Left colon (tissue), 2 donors: ENCODE measurements at regions not wholly inside any gene's neighbourhood (a gene's known extent, or its start where the extent isn't known, plus 50 kb on each side); places are given as distances from the start of the nearest gene placed in this dataset.

Experiments used
- ATAC-seq: fragments of 200-7000 bp; cut with Tn5 transposase; one replicate; pipeline ENCODE4 v1.9.1; 2020; ENCODE audit warnings: mild to moderate bottlenecking, moderate library complexity
- DNase-seq, 2 donors: peaks; one replicate each; pipeline ENCODE4 v3.0.0-alpha.2; 2020
- intact Hi-C, 2 donors: fragments of 100-400 bp; cut with DNase I in 1 of 2; cut with micrococcal nuclease in 1 of 2; formaldehyde crosslinking; loops; one replicate each; pipeline versions ENCODE4 v1.11.2 to v1.14.0; 2022; cut with DNase I, micrococcal nuclease
- donor health status: DM: no; HTN: no; CAD: no.
- donor health status: DM: yes; HTN: yes; CAD: no.

DNA sequence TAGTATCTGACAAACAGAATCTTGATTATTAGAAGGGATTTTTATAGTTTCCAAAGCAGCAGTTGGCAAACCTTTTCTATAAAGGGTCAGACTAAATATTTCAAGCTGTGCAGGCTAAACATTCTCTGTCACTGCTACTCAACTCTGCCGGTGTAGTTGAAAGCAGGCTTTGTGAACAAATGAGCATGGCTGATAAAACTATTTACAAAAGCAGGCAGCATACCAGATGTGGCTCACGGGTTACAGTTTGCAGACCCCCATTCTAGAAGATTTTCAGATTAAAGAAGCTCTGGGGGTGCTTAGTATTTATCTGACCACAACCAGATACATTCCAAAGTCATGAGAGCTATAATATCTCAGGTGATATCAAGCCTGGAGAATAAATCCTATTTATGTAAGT, 1017.5 kb downstream of the SORCS1 start:
- ATAC-seq (no peak), DNase-seq (no peak)
- intact Hi-C loops, result no loop called here

DNA sequence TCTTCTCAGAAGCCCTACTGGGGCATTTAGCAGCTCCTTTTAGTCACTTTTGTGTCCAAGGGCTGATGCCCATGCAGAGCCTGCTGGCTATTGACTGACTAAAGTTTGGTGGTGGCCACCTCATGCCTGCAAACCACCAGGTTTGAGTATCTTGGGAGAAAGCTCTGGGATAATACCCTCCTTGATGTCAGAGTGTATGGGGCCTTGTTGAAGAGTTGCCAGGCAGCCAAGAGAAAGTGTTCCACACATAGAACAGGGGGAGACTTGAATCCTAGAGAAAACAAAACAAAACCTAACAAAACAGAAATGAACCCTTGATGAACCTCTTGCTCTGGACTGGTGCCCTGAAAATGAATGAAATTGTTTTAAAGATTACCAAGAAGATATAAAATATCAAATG, 1024.6 kb downstream of the SORCS1 start:
- ATAC-seq (no peak), DNase-seq (no peak)
- intact Hi-C loops, result no loop called here

- no peak for DNase-seq
- intact Hi-C loops, result no loop called here
- ATAC-seq, result no peak
Measured at GRCh38 chr10:106136175-106136574, 1028.3 kb downstream of the SORCS1 start.

DNA sequence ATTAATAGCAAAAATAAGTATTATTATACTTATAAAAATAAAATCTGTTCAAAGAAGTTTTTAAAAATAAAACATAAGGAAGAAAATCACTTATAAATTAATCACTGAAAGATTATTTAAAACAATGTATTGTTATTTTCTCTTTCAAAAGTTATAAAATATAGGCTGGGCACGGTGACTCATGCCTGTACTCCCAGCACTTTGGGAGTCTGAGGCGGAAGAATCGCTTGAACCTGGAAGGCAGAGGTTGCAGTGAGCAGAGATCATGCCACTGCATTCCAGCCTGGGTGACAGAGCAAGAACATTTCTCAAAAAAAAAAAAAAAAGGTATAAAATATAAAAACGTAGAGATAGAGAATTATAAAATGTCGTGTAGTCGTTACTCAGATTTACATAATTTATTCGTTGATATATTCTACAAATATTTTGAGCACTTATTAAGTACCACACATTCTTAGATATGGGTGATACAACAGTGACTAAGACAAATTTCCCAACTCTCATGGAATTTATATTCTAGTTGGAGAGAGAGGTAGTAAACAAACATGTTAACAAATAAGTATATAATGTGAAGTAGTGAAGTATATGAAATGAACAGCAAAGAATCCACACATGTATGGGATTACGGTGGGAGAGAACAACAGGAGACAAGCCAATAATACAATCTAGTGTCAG, 1030.0 kb downstream of the SORCS1 start:
- intact Hi-C loops, result no loop called here
- ATAC-seq (no peak), DNase-seq (no peak)

GRCh38 chr10:106133451-106133850, 1031.1 kb downstream of the SORCS1 start:
- ATAC-seq (no peak), DNase-seq (no peak)
- intact Hi-C loops, result no loop called here

GRCh38 chr10:106132956-106133355, 1031.5 kb downstream of the SORCS1 start:
- intact Hi-C loops, result no loop called here
- no peak for DNase-seq
- no peak for ATAC-seq

- DNase-seq (no peak), ATAC-seq (no peak)
- intact Hi-C loops, result no loop called here
Measured at GRCh38 chr10:106114656-106115186, 1049.8 kb downstream of the SORCS1 start.

DNA sequence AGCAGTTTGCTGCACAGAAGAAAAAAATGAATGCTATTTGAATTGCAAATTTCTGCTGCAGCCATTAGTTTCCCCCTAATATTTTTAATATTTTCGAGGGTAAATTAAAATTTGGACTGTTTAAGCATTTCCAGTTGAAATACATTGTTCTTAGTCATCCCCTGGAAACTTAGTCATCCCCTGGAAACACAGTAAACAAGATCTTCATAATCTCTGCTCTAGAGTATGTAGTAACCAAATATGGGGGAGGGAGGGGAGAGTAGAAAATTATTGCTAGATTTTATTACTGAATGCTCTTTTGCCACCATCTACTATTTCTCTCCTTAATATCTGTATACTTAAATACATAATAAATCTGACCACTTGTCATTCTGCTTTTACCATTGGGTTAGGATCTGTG, 1053.3 kb downstream of the SORCS1 start:
- DNase-seq (no peak), ATAC-seq (no peak)
- intact Hi-C loops, result no loop called here

- ATAC-seq, result no peak
- DNase-seq, result no peak
- intact Hi-C loops, result no loop called here
Measured at GRCh38 chr10:106107706-106108105, 1056.8 kb downstream of the SORCS1 start.

GRCh38 chr10:106106114-106106513, 1058.4 kb downstream of the SORCS1 start:
- no peak for ATAC-seq
- intact Hi-C loops, result no loop called here
- DNase-seq, result no peak

DNA sequence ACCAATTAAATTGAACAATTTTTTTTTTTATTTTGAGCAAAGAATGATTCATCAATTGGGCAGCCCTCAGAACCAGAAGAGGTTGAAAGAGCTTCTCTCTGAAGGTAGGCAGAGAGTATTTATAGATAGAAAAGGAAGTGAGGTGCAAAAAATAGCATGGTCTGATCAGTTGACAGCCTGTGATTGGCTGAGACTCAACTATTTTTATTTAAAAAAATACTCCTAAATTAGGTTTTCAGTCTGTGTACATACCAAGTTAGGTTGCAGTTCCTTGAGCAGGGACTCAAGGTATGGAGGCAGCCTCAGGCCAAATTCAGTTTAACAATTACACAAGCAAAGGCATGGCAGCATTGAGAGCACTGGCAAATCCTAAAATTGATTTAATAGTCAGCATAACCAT, 1074.7 kb downstream of the SORCS1 start:
- ATAC-seq (no peak), DNase-seq (no peak)
- intact Hi-C loops, result no loop called here

DNA sequence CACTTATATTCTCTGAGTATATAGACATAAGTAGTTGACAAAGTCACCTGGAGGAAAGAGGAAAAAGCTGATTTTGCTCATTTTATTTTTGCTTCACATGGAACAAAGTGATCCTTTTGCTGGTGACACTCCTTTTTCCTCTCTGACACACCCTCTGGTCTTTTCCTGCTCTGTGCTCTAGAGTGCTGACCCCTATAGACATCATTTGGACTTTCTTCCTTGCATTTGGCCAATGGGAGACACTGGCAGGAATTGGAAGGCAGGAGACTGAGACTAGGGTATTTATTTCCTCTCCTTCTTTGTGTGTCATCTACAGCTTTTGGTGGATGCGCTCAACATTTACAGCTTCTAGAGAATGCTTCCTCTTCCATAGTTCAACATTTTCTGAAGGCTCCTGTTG, 1078.1 kb downstream of the SORCS1 start:
- ATAC-seq, result no peak
- intact Hi-C loops, result no loop called here

GRCh38 chr10:106083572-106083971, 1080.9 kb downstream of the SORCS1 start:
- ATAC-seq, result no peak
- DNase-seq, result no peak
- intact Hi-C loops, result no loop called here

More for the DNA sequence above, 1078.1 kb downstream of the SORCS1 start:
- no peak for DNase-seq

DNA sequence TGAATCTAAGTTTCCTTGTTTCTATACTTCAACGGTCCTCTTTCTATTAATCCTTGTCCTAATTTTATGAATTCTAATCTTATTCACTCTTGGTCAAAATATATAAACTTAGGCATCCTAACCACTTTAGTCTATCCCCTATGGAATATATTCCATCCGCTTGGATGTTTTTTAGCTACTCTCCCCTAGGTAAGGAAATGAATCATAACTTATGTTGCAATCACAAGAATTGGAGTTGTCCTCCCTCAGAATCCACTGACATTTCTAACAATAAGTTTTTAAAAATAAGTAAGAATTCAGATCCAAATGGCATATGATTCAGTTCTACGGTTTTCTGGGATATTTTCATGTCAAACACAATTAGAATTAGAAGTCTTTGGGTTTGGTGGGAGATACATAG, 1081.6 kb downstream of the SORCS1 start:
- intact Hi-C loops, result no loop called here
- ATAC-seq, result no peak
- no peak for DNase-seq

GRCh38 chr10:106078895-106079576, 1085.5 kb downstream of the SORCS1 start:
- intact Hi-C loops, result no loop called here
- no peak for DNase-seq
- no peak for ATAC-seq

DNA sequence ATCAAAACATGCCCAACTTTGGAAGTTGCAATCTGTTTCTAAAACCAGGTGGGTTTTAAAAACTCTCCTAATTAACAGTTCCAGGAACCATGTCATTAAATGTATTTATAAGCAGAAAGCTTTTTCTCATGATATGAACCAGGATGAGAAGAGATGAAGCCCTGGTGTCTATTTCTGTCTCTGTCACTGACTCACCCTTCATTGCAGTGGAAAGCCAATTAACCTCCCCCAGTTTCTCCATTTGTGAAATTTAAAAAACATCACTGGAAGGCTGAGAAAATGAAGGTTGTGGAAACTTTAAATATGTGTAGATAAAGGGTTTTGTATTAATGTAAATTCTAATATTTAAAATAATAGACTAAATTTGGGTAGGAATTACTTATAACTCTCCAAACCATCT, 1088.0 kb downstream of the SORCS1 start:
- no peak for ATAC-seq
- DNase-seq, result no peak
- intact Hi-C loops, result no loop called here

DNA sequence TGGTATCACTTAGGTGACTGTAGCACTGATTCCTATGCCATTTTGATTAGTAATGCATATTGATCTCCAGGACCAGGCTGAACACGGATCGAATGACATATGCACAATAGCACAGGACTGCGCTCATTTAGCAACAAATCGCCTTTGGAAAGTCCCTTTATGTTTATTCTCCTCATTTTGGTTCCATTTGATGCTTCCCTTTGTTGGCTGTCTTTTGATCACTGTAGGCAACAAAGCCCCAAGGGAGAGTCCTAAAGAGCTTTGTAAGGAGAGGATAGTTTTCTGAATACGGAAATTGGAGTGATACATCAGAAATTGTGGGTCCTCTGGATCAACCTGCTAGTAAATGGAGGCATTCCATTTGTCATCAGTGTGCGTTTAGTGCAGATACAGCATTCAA, 1111.4 kb downstream of the SORCS1 start:
- DNase-seq (no peak), ATAC-seq (no peak)
- intact Hi-C loops, result no loop called here

- no peak for ATAC-seq
- intact Hi-C loops, result no loop called here
- no peak for DNase-seq
Measured at GRCh38 chr10:106044503-106044902, 1120.0 kb downstream of the SORCS1 start.

DNA sequence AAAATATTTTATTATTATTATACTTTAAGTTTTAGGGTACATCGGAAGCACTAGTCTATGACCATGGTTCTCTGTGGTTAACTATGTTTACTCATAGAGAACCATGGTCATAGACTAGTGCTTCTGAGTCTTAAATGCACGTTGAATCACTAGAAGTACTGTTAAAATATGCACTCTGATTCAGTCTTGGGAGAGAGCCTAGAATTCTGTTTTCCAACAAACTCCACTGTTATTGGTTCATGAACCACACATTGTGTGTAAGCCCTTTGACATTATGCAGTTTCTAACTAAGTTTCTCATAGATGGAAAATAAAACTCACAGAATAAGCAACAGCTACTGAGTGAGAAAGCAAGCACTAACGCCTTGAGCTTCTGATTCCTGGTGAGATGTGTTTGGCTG, 1120.6 kb downstream of the SORCS1 start:
- intact Hi-C loops, result no loop called here
- ATAC-seq (no peak), DNase-seq (no peak)

DNA sequence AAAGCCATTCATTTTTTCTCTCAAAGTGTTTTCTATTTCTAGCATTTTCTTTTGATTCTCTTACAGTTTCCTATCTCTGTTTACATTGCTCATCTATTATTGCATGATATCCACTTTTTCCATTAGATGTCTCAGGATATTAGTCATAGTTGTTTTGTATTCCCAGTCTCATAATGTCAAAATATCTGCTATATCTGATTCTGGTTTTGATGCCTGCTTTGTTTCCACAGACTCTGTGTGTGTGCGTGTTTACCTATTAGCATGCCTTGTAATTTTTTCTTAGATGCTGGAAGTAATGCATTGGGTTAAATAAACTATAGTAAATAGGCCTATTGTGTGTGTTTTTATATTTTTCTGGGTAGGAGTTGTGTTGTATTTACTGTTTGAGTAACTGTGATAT, 1126.3 kb downstream of the SORCS1 start:
- intact Hi-C loops, result no loop called here
- DNase-seq (no peak), ATAC-seq (no peak)

DNA sequence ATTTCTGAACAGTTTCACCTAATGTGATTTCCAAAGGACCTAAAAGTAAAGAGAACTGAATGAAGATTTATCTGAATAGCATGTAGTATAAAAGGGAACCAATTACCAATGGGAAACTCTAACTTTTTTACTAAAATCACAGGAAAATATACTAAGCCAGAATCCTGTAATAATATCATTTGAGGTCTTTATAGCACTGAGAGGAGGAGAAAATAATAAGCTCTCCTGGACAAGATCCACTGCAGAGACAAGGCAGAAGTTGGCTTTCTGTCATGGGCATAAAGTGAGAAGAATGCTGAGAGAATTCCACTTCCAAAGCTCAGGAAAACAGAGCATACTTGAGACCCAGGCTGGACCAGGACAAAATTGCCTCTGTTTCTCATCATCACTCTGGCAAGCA, 1131.4 kb downstream of the SORCS1 start:
- no peak for DNase-seq
- intact Hi-C loops, result no loop called here
- ATAC-seq, result no peak
